GM12873 (cell line): ENCODE measurements at regions not wholly inside any gene's neighbourhood (a gene's known extent, or its start where the extent isn't known, plus 50 kb on each side); places are given as distances from the start of the nearest gene placed in this dataset.

Experiments used
- CTCF ChIP-seq: IDR thresholded peaks from 2 replicates; pipeline ENCODE4 v1.5.1; 2012; ENCODE audit warnings: low read depth, mild to moderate bottlenecking, moderate library complexity, low read length, control low read depth; ENCODE audit not compliant: insufficient read depth; ENCODE audit errors: missing control alignments

DNA sequence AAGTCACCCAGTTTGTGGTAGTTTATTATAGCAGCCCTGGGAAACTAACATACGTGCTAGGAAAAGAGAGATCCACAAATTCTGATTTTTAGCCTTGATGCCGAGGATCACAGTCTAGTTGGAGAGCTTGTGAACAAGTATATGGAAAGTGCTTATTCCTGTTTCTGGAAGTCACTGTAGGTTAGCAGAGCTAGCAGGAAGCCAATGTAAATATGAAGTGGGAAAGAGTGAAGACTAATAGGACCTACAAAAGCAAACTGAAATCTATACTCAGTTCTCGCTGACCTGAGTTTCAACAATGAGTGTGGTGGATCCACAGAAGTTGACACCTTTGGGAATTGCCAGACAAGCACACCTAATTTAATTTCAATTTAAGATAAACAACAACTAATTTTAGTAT is 254.9 kb downstream of the PLK2 start:
- no peak for TF ChIP-seq CTCF

DNA sequence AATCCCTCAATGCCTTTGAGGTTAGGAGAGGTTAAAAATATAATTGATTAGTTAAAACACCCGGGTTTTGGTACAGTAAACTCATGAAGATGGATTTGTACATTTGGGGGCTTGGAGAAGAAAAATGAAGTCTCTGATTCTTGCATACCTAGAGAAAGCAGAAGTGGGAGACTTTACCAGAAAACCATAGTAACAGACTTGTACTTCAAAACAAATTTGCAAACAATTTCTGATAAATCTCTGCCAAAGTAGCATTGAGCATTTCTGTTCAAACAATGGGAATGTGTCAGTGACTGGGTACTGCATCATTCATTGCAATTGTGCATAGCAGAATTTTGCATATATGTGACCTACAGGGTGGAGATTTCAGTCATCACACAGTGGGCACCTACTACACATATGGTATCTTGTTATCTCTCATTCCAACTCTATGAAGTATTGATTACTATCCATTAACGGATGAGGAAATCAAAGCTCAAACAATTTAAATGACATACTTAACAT is 256.9 kb downstream of the PLK2 start:
- TF ChIP-seq CTCF: no peak

GRCh38 chr5:58201922-58202648 is 257.8 kb downstream of the PLK2 start:
- TF ChIP-seq CTCF: no peak

GRCh38 chr5:58200451-58200850 is 259.4 kb downstream of the PLK2 start:
- no peak for TF ChIP-seq CTCF

GRCh38 chr5:58199087-58199486 is 260.8 kb downstream of the PLK2 start:
- TF ChIP-seq CTCF: no peak

DNA sequence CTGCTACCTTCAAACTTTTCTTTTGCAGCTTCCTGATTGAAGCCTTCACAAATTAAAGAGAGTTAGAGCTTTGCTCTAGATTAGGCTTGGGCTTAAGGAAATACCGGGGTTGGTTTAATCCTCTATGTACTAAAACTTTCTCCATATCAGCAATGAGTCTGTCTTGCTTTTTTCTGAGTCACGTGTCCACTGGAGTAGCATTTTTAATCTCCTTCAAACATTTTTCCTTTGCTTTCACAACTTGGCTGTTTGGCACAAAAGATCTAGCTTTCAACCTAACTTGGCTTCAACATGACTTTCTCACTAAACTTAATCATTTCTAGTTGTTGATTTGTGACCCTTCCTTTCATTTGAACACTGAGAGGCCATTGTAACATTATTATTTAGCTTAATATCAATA is 261.6 kb downstream of the PLK2 start:
- TF ChIP-seq CTCF: no peak

DNA sequence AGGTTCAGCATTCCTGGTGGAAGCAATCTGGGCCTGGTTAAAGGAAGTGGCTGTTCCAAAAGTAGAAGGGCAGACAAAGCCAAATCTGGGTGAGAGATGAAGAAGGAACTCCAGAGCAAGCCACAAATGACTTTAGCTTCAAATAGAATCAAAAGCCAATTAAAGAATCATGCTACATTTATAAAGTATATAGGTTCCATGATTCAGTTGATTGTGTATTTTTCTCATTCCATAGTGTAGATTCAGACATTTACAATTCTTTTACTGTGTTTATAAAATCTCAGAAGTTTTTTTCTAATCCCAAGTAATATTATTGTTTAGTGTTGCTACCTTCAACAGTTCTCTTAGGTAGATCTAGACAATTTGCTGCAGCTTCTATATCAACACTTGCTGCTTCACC is 262.0 kb downstream of the PLK2 start:
- TF ChIP-seq CTCF: no peak
